Thyroid gland (tissue), 4 donors: ENCODE measurements at regions not wholly inside any gene's neighbourhood (a gene's known extent, or its start where the extent isn't known, plus 50 kb on each side); places are given as distances from the start of the nearest gene placed in this dataset.

Experiments used
- POLR2A ChIP-seq, 2 donors: fragments of 450-650 bp; IDR thresholded peaks; one replicate each; pipeline ENCODE4 v1.6.1; 2017; ENCODE audit warnings: antibody characterized with exemption in 2 of 2, mild to moderate bottlenecking in 2 of 2, moderate library complexity in 1 of 2
- TF ChIP-seq, protein P1 (sequence below), 6 experiments: fragments of 200-600 bp in 3 of 6; fragments of 450-650 bp in 3 of 6; sonication (generic) in 3 of 6; IDR thresholded peaks; one replicate each; pipeline ENCODE4 v1.5.1; 2016 to 2019; ENCODE audit warnings: antibody characterized with exemption in 6 of 6, mild to moderate bottlenecking in 2 of 6, inconsistent platforms in 1 of 6, moderate library complexity in 1 of 6

GRCh38 chr20:56859039-56859800 is 230.1 kb downstream of the TFAP2C start:
- TF ChIP-seq POLR2A (IDR thresholded peaks at IDR 0.05), result no peak
- TF ChIP-seq, protein P1, sequence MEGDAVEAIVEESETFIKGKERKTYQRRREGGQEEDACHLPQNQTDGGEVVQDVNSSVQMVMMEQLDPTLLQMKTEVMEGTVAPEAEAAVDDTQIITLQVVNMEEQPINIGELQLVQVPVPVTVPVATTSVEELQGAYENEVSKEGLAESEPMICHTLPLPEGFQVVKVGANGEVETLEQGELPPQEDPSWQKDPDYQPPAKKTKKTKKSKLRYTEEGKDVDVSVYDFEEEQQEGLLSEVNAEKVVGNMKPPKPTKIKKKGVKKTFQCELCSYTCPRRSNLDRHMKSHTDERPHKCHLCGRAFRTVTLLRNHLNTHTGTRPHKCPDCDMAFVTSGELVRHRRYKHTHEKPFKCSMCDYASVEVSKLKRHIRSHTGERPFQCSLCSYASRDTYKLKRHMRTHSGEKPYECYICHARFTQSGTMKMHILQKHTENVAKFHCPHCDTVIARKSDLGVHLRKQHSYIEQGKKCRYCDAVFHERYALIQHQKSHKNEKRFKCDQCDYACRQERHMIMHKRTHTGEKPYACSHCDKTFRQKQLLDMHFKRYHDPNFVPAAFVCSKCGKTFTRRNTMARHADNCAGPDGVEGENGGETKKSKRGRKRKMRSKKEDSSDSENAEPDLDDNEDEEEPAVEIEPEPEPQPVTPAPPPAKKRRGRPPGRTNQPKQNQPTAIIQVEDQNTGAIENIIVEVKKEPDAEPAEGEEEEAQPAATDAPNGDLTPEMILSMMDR (IDR thresholded peaks at IDR 0.05), result no peak
